Thoracic aorta (tissue), 2 donors: ENCODE measurements at regions not wholly inside any gene's neighbourhood (a gene's known extent, or its start where the extent isn't known, plus 50 kb on each side); places are given as distances from the start of the nearest gene placed in this dataset.

Experiments used
- ATAC-seq: fragments of 150-250 bp; one replicate; pipeline ENCODE4 v1.8.0; 2017; ENCODE audit warnings: low read depth; ENCODE audit not compliant: insufficient number of reproducible peaks, low FRiP score
- DNase-seq: peaks from one replicate; pipeline ENCODE4 v3.0.0-alpha.2; 2020; ENCODE audit warnings: low spot score
- H3K27ac ChIP-seq, 2 donors: fragments of 200-600 bp; sonication (generic); 1 replicate in 1 of 2; 2 replicates in 1 of 2; pipeline ENCODE4 v1.5.1; 2016; ENCODE audit warnings: mild to moderate bottlenecking in 2 of 2, moderate library complexity in 2 of 2
- H3K27me3 ChIP-seq: fragments of 200-600 bp; sonication (generic); replicated peaks from 2 replicates; pipeline ENCODE4 v1.6.0; 2016; ENCODE audit warnings: mild to moderate bottlenecking; ENCODE audit not compliant: insufficient read depth
- H3K36me3 ChIP-seq: fragments of 200-600 bp; sonication (generic); one replicate; pipeline ENCODE4 v1.5.1; 2016
- H3K4me1 ChIP-seq, 2 donors: fragments of 200-600 bp; sonication (generic); 1 replicate in 1 of 2; 2 replicates in 1 of 2; pipeline versions ENCODE4 v1.5.1 to v1.6.0; 2016; ENCODE audit warnings: low read depth in 2 of 2, mild to moderate bottlenecking in 1 of 2; ENCODE audit not compliant: control insufficient read depth in 1 of 2
- H3K4me3 ChIP-seq: fragments of 200-600 bp; sonication (generic); 2 replicates; pipeline ENCODE4 v1.5.1; 2016; ENCODE audit warnings: mild to moderate bottlenecking
- H3K9me3 ChIP-seq: fragments of 200-600 bp; sonication (generic); 2 replicates; pipeline ENCODE4 v1.5.1; 2016
- TF ChIP-seq, protein P1 (sequence below): fragments of 200-600 bp; sonication (generic); IDR thresholded peaks from one replicate; pipeline ENCODE4 v1.5.1; 2019; ENCODE audit warnings: antibody characterized with exemption

DNA sequence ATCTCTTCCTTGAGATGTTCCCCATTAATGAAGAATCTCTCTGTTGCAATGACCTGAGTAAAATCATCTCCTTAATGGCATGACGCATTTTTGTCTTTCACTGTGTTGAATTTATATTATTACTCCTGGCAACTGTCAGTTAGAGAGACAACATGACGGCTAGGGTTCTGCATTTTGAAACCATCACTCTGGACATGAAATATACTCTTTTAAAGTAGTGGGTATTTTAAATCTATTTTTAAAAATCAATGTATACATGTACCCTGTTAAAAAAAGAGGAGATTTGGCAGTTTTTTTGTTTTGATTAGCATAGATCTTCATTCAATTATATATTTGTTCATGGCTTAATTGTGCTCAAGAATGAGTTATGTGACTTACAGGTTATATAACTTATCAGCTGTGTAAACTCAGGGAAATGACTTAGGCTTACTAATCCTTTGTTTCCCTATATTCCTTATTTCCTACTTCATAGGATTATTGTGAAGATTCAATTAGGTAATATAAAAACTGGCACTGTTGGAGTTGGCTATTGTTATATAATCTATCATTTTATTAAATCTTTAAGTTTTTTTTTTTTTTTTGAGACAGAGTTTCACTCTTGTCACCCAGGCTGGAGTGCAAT is 632.0 kb upstream of the SPRY2 start:
- no peaks in the 10 kb centered on the region for H3K4me1 ChIP-seq
- H3K27ac ChIP-seq, result no peak overlapping the region
- H3K4me3 ChIP-seq, result no peak overlapping the region
- no peaks in the 10 kb centered on the region for H3K9me3 ChIP-seq
- no peaks in the 10 kb centered on the region for H3K27me3 ChIP-seq
- TF ChIP-seq, protein P1, sequence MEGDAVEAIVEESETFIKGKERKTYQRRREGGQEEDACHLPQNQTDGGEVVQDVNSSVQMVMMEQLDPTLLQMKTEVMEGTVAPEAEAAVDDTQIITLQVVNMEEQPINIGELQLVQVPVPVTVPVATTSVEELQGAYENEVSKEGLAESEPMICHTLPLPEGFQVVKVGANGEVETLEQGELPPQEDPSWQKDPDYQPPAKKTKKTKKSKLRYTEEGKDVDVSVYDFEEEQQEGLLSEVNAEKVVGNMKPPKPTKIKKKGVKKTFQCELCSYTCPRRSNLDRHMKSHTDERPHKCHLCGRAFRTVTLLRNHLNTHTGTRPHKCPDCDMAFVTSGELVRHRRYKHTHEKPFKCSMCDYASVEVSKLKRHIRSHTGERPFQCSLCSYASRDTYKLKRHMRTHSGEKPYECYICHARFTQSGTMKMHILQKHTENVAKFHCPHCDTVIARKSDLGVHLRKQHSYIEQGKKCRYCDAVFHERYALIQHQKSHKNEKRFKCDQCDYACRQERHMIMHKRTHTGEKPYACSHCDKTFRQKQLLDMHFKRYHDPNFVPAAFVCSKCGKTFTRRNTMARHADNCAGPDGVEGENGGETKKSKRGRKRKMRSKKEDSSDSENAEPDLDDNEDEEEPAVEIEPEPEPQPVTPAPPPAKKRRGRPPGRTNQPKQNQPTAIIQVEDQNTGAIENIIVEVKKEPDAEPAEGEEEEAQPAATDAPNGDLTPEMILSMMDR, result no peak
- no peaks in the 10 kb centered on the region for H3K36me3 ChIP-seq
- no peak for ATAC-seq
- DNase-seq, result no peak

DNA sequence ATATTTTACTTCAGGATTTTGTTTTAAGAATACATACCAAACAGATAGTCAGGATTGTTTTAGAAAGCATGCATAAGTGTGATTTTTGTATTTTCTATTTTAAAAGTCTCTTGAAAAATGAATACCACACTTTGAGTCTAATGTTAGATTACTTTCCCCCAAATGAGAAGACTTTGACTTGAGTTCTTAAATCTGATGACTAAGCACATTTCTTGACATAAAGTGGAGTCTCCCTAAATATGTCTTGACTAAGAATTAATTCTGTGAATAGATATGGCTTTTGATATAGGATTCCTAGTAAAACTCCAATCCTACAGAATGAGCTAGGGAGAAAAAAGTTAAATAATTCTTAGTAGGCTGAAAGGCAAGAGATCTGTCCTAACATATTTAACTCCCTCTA is 624.2 kb upstream of the SPRY2 start:
- no peaks in the 10 kb centered on the region for H3K27me3 ChIP-seq
- no peaks in the 10 kb centered on the region for H3K9me3 ChIP-seq
- DNase-seq, result no peak
- no peak overlapping the region for H3K27ac ChIP-seq
- ATAC-seq, result no peak
- H3K36me3 ChIP-seq, result no peaks in the 10 kb centered on the region
- TF ChIP-seq, protein P1, result no peak
- no peak overlapping the region for H3K4me3 ChIP-seq
- no peaks in the 10 kb centered on the region for H3K4me1 ChIP-seq

DNA sequence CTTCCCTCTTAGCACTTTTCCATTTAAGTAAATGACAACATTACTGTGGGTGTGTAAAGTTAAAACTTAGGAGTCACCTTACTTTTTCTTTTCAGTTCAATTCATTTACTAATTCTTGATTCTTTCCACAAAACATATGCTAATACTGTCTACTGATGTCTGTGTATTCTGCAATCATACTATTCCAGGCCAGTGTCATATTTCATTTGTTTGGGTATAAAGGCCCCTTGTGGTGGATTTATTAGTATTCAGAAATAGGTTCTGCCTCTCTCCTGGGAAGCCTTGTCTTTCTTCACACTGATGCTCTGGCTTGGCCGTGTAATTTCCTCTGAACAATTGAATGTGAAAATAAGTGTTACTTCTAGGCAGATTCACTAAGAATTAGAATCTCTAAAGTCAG is 621.9 kb upstream of the SPRY2 start:
- Histone ChIP-seq H3K9me3 (no peaks in the 10 kb centered on the region), H3K27ac (no peak overlapping the region), H3K36me3 (no peaks in the 10 kb centered on the region), H3K4me1 (no peaks in the 10 kb centered on the region), H3K4me3 (no peak overlapping the region), H3K27me3 (no peaks in the 10 kb centered on the region)
- DNase-seq (no peak), ATAC-seq (no peak)
- TF ChIP-seq, protein P1, result no peak

DNA sequence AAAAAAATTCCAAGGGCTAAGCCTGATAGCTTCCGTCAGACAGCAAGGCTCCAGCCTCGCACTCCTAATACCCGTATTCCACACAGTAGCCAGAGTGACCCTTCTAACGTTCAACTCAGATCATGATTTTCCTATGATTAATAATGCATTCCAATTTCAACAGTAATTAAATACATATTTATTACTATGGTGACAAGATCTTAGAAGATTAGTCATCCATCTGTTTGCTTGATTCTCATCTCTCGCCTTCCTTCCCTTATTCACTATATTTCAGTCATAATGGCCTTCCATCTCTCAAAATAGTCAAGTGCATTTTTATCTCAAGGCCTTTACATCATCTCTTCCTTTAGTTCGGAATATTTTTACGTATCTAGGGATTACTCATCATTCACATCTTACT is 621.2 kb upstream of the SPRY2 start:
- TF ChIP-seq, protein P1, result no peak
- no peak overlapping the region for H3K4me3 ChIP-seq
- no peaks in the 10 kb centered on the region for H3K4me1 ChIP-seq
- no peak for ATAC-seq
- H3K27ac ChIP-seq, result no peak overlapping the region
- no peak for DNase-seq
- H3K36me3 ChIP-seq, result no peaks in the 10 kb centered on the region
- no peaks in the 10 kb centered on the region for H3K27me3 ChIP-seq
- no peaks in the 10 kb centered on the region for H3K9me3 ChIP-seq

DNA sequence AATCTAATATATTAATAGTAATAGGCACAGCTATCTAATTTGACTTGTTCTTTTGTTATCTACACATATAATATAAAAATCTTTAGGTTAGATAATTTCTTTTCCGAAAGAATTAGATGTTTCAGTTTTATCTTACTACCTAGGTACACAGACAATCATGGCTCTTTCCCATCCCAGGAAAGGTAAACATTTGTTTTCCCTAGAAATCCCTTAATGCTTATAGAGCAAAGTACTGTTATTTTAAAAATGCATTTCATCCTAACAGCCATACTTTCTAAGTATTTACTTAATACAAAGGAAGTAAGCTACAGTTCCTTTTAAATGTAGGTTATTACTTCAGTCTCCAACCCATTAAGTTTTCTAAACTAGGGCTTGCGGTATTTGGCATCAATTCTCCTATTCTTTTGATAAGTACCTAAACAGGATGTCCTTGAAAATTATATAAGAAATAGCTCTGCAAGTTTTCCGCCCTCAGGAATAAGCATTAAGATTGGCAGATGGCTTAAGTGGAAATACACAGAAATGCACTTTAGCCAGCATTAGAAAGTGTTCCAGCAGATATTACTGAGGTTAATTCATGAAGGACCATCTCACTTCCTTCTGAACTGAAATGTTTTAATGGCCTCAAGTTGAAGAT is 616.2 kb upstream of the SPRY2 start:
- no peaks in the 10 kb centered on the region for H3K36me3 ChIP-seq
- H3K4me1 ChIP-seq, result no peaks in the 10 kb centered on the region
- H3K27ac ChIP-seq, result no peak overlapping the region
- TF ChIP-seq, protein P1, result no peak
- ATAC-seq (no peak), DNase-seq (no peak)
- H3K9me3 ChIP-seq, result no peaks in the 10 kb centered on the region
- no peaks in the 10 kb centered on the region for H3K27me3 ChIP-seq
- H3K4me3 ChIP-seq, result no peak overlapping the region
